Activated T-cell treated with anti-CD3 and anti-CD28 coated beads, Interleukin-2, amount 50 U/mL, for 24 hours (primary cell): ENCODE measurements at regions not wholly inside any gene's neighbourhood (a gene's known extent, or its start where the extent isn't known, plus 50 kb on each side); places are given as distances from the start of the nearest gene placed in this dataset.

ENCODE experiments used
- DNase-seq: peaks from one replicate; pipeline ENCODE4 v3.0.0-alpha.2; 2020
- H3K27ac Mint-ChIP-seq: 2 replicates; pipeline ENCODE4 v1.8.0; 2020; ENCODE audit warnings: mild to moderate bottlenecking, mixed read lengths
- H3K27me3 Mint-ChIP-seq: 2 replicates; pipeline ENCODE4 v1.8.0; 2020; ENCODE audit warnings: mixed read lengths
- H3K36me3 Mint-ChIP-seq: 2 replicates; pipeline ENCODE4 v1.8.0; 2020; ENCODE audit warnings: low read depth, mixed read lengths
- H3K4me1 Mint-ChIP-seq: 2 replicates; pipeline ENCODE4 v1.8.0; 2020; ENCODE audit warnings: low read depth, mixed read lengths
- H3K4me3 Mint-ChIP-seq: 2 replicates; pipeline ENCODE4 v1.8.0; 2020; ENCODE audit warnings: mild to moderate bottlenecking, moderate library complexity, mixed read lengths
- H3K9me3 Mint-ChIP-seq: 2 replicates; pipeline ENCODE4 v1.8.0; 2020; ENCODE audit warnings: mixed read lengths

- H3K4me3 Mint-ChIP-seq, result no peak overlapping the region
- DNase-seq, result no peak
- no peaks in the 10 kb centered on the region for H3K36me3 Mint-ChIP-seq
- H3K9me3 Mint-ChIP-seq, result no peaks in the 10 kb centered on the region
- H3K4me1 Mint-ChIP-seq, result no peaks in the 10 kb centered on the region
- H3K27me3 Mint-ChIP-seq, result no peaks in the 10 kb centered on the region
- H3K27ac Mint-ChIP-seq, result no peak overlapping the region
Observed at GRCh38 chr5:91668261-91668660, 285.1 kb upstream of the ARRDC3 start.

- Mint-ChIP-seq H3K9me3 (peaks cover 26% of the 10 kb centered on the region), H3K4me3 (no peak overlapping the region), H3K36me3 (no peaks in the 10 kb centered on the region), H3K27ac (no peak overlapping the region), H3K27me3 (no peaks in the 10 kb centered on the region), H3K4me1 (no peaks in the 10 kb centered on the region)
- no peak for DNase-seq
Observed at GRCh38 chr5:91652678-91653077, 269.6 kb upstream of the ARRDC3 start.

GRCh38 chr5:91651704-91652103, 268.6 kb upstream of the ARRDC3 start:
- Mint-ChIP-seq H3K27me3 (no peaks in the 10 kb centered on the region), H3K27ac (no peak overlapping the region), H3K4me3 (no peak overlapping the region), H3K4me1 (no peaks in the 10 kb centered on the region), H3K9me3 (peaks cover 17% of the 10 kb centered on the region), H3K36me3 (no peaks in the 10 kb centered on the region)
- no peak for DNase-seq

- Mint-ChIP-seq H3K4me3 (no peak overlapping the region), H3K36me3 (no peaks in the 10 kb centered on the region), H3K27ac (no peak overlapping the region), H3K4me1 (no peaks in the 10 kb centered on the region), H3K9me3 (no peaks in the 10 kb centered on the region), H3K27me3 (no peaks in the 10 kb centered on the region)
- no peak for DNase-seq
Observed at GRCh38 chr5:91645347-91645746, 262.2 kb upstream of the ARRDC3 start.

GRCh38 chr5:91643797-91644196, 260.7 kb upstream of the ARRDC3 start:
- H3K4me1 Mint-ChIP-seq, result no peaks in the 10 kb centered on the region
- H3K27ac Mint-ChIP-seq, result no peak overlapping the region
- H3K36me3 Mint-ChIP-seq, result no peaks in the 10 kb centered on the region
- no peak overlapping the region for H3K4me3 Mint-ChIP-seq
- H3K9me3 Mint-ChIP-seq, result no peaks in the 10 kb centered on the region
- no peaks in the 10 kb centered on the region for H3K27me3 Mint-ChIP-seq
- no peak for DNase-seq

GRCh38 chr5:91642581-91642980, 259.5 kb upstream of the ARRDC3 start:
- Mint-ChIP-seq H3K9me3 (no peaks in the 10 kb centered on the region), H3K27ac (no peak overlapping the region), H3K4me3 (no peak overlapping the region), H3K4me1 (no peaks in the 10 kb centered on the region), H3K27me3 (no peaks in the 10 kb centered on the region), H3K36me3 (no peaks in the 10 kb centered on the region)
- DNase-seq, result no peak

GRCh38 chr5:91641730-91642350, 258.7 kb upstream of the ARRDC3 start:
- no peaks in the 10 kb centered on the region for H3K9me3 Mint-ChIP-seq

GRCh38 chr5:91639744-91640143, 256.6 kb upstream of the ARRDC3 start:
- Mint-ChIP-seq H3K4me3 (no peak overlapping the region), H3K27me3 (no peaks in the 10 kb centered on the region), H3K36me3 (no peaks in the 10 kb centered on the region), H3K9me3 (no peaks in the 10 kb centered on the region), H3K27ac (no peak overlapping the region), H3K4me1 (no peaks in the 10 kb centered on the region)
- DNase-seq, result no peak

More at GRCh38 chr5:91641730-91642350, 258.7 kb upstream of the ARRDC3 start:
- Mint-ChIP-seq H3K27me3 (no peaks in the 10 kb centered on the region), H3K4me3 (no peak overlapping the region), H3K27ac (no peak overlapping the region), H3K4me1 (no peaks in the 10 kb centered on the region), H3K36me3 (no peaks in the 10 kb centered on the region)
- DNase-seq, result no peak

GRCh38 chr5:91638010-91638409, 254.9 kb upstream of the ARRDC3 start:
- Mint-ChIP-seq H3K4me1 (no peaks in the 10 kb centered on the region), H3K9me3 (no peaks in the 10 kb centered on the region), H3K4me3 (no peak overlapping the region), H3K27ac (no peak overlapping the region), H3K36me3 (no peaks in the 10 kb centered on the region), H3K27me3 (no peaks in the 10 kb centered on the region)
- no peak for DNase-seq

GRCh38 chr5:91635950-91636734, 253.0 kb upstream of the ARRDC3 start:
- DNase-seq, result no peak
- Mint-ChIP-seq H3K4me1 (no peaks in the 10 kb centered on the region), H3K36me3 (no peaks in the 10 kb centered on the region), H3K27ac (no peak overlapping the region), H3K9me3 (no peaks in the 10 kb centered on the region), H3K4me3 (no peak overlapping the region), H3K27me3 (no peaks in the 10 kb centered on the region)

GRCh38 chr5:91632871-91633270, 249.8 kb upstream of the ARRDC3 start:
- H3K4me3 Mint-ChIP-seq, result no peak overlapping the region
- H3K9me3 Mint-ChIP-seq, result no peaks in the 10 kb centered on the region
- H3K27ac Mint-ChIP-seq, result no peak overlapping the region
- DNase-seq, result no peak
- H3K27me3 Mint-ChIP-seq, result no peaks in the 10 kb centered on the region
- no peaks in the 10 kb centered on the region for H3K4me1 Mint-ChIP-seq
- H3K36me3 Mint-ChIP-seq, result no peaks in the 10 kb centered on the region

- Mint-ChIP-seq H3K27me3 (no peaks in the 10 kb centered on the region), H3K4me3 (no peak overlapping the region), H3K4me1 (no peaks in the 10 kb centered on the region), H3K9me3 (peaks cover 5% of the 10 kb centered on the region), H3K27ac (no peak overlapping the region), H3K36me3 (no peaks in the 10 kb centered on the region)
- DNase-seq, result no peak
Observed at GRCh38 chr5:91611746-91612145, 228.6 kb upstream of the ARRDC3 start.

- Mint-ChIP-seq H3K27ac (no peak overlapping the region), H3K27me3 (no peaks in the 10 kb centered on the region), H3K36me3 (no peaks in the 10 kb centered on the region), H3K4me1 (no peaks in the 10 kb centered on the region), H3K4me3 (no peak overlapping the region), H3K9me3 (no peaks in the 10 kb centered on the region)
- DNase-seq, result no peak
Observed at GRCh38 chr5:91607675-91608074, 224.6 kb upstream of the ARRDC3 start.

- Mint-ChIP-seq H3K4me1 (no peaks in the 10 kb centered on the region), H3K27me3 (no peaks in the 10 kb centered on the region), H3K4me3 (no peak overlapping the region), H3K9me3 (peaks cover 8% of the 10 kb centered on the region), H3K36me3 (no peaks in the 10 kb centered on the region), H3K27ac (no peak overlapping the region)
- DNase-seq, result no peak
Observed at GRCh38 chr5:91599863-91600262, 216.7 kb upstream of the ARRDC3 start.

GRCh38 chr5:91598216-91598615, 215.1 kb upstream of the ARRDC3 start:
- H3K9me3 Mint-ChIP-seq, result peaks cover 16% of the 10 kb centered on the region
- H3K27me3 Mint-ChIP-seq, result no peaks in the 10 kb centered on the region
- no peaks in the 10 kb centered on the region for H3K36me3 Mint-ChIP-seq
- DNase-seq, result no peak
- H3K4me3 Mint-ChIP-seq, result no peak overlapping the region
- no peaks in the 10 kb centered on the region for H3K4me1 Mint-ChIP-seq
- H3K27ac Mint-ChIP-seq, result no peak overlapping the region
